HG03060 (cell line): ENCODE measurements at regions not wholly inside any gene's neighbourhood (a gene's known extent, or its start where the extent isn't known, plus 50 kb on each side); places are given as distances from the start of the nearest gene placed in this dataset.

Experiments used
- ATAC-seq: cut with Tn5 transposase; IDR thresholded peaks from one replicate; pipeline ENCODE4 v1.9.1; 2021; ENCODE audit warnings: low read depth, moderate number of reproducible peaks; ENCODE audit not compliant: unreplicated experiment

DNA sequence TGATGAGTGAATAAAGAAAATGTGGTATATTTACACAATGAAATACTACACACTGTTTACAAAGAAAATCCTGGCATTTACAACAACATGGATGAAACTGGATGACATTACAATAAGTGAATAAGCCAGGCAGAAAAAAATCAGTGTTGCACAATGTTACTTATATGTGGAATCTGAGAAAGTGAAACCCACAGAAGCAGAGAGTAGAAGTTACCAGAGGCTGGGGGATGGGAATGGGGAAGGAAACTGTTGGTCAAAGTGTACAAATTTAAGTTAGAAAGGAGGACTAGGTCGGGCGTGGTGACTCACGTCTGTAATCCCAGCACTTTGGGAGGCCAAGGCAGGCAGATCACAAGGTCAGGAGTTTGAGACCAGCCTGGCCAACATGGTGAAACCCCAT lies 538.5 kb upstream of the MKI67 start:
- ATAC-seq, result no peak

DNA sequence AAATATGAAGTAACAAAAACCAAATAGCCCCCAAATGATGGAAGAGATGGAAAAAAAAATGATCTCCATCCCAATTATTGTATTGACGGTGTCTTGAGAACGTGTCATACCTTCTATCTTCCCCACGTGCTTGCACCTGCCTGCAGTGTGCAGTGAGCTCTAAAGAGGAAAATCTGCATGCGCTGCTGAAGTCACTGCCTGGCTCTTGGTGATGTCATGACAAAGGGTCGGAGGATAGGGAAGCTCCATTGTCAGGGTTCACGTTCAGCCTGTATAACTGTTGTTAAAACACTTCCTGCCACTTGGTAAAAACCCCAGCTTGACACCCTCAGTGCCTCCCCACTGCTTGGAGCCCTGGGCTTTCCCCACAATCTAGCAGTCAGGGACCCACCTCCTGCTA lies 549.2 kb upstream of the MKI67 start:
- ATAC-seq, result no peak

DNA sequence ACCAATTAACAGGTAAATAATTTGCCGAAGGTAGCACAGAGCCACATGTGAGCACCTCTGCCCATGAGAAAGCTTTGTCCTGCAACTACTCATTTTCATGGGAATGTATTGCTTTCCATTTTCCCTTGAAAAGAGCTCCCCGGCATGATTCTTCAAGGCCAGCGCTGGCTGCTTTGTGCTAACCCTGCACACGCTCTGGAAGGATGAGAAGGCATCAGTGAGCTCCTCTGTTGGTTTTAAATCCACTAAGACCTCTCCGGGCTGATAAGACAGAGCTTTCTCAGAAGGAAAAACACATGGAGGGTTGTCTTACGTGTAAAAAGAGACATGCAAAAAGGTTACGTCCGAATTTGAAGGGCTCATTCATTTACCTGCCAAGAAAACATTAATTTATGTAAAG lies 553.9 kb upstream of the MKI67 start:
- ATAC-seq, result no peak

DNA sequence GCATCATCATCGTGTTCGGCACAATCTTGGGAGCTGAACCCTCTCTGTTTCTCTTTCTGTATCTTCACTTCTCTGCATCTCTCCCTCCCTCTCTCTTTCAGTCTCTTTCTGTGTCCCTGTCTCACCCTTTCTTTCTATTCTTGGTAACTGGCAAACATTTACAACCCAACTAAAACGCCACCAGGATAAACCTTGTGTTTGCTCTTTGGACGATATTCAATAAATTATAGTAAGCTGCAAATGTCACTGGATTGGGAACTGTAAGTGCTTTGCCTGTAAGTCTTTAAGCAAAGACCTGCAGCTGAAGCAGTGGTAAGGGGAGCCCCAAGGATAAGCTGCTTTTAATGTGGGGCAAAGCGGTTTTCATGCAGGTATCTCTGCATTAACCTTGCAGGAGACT lies 558.0 kb upstream of the MKI67 start:
- ATAC-seq, result no peak

DNA sequence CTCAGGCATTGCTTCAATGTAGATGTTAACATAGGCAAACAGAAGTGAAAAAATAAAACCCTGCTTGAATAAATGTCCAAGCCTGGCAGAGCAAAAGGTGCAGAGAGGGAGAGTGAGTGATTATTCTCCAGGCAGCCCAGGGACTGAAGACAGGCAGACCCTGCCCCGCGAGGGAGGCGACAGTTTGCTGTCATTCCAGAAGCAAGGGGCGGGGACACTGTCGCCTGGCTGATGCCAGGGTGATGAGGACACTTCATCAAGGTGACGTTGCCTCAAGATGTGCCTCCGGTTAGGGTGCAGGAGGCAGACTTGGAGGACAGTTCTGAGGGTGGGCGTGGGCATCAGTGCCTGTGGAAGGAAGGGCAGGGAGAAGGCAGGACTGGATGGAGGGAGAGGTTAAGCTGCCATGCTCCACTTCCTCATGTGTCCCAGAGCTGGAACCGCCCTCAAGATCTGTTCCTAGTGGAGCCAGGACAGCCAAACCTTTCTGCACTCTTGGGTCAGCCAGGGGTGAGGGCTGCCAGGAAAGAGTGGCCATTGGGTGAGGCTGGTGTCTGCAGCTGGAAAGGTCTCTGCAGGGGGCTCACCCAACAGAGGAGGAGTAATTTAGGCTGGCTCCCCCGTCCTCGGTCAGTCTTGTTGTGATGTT lies 560.5 kb upstream of the MKI67 start:
- ATAC-seq, result no peak

DNA sequence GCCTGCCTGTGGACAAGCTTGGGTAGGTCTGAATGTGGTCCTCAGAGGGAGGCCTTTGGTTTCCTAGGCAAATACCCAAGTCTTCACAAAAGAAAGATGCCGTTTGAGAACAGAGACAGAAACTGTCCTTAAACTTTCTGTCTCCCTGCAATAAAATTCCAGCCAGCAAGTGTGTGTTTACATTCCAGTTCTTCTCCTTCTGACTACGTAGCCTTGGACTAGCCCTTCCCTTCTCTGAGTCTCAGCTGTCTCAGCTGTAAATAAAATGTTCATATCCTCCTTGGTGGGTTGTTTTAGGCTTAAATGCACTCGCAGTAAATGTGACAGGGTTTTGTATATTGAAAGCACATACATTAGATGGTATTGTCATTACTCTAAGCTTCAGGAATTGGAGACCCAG lies 561.2 kb upstream of the MKI67 start:
- ATAC-seq, result no peak

DNA sequence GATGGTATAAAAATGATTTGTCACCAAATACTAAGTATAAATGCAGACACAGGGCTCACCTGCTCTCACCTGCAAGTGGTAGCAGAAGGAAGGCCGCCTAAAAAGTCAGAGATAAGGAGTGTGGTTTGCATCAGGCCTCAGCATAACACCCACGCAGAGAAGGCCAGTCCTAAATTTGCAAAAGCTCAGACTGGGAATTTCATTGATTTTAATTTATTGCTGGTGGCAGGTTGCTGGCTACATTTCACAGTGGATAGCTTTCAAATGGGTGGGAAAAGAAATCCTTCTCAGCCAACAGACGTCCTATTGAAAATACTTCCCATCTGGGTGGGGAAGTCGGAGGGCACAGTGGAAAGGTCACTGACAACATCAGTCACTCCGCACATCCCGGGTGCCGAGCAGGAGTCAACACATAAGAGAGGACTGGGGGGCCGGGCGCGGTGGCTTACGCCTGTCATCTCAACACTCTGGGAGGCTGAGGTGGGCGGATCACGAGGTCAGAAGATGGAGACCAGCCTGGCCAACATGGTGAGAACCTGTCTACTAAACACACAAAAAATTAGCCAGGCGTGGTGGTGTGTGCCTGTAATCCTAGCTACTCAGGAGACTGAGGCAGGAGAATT lies 561.8 kb upstream of the MKI67 start:
- no peak for ATAC-seq

- no peak for ATAC-seq
These were observed 563.4 kb upstream of the MKI67 start for GRCh38 chr10:128689667-128690066.

- ATAC-seq, result no peak
These were observed 567.4 kb upstream of the MKI67 start for GRCh38 chr10:128693493-128694131.

GRCh38 chr10:128694168-128694850 lies 568.1 kb upstream of the MKI67 start:
- no peak for ATAC-seq

DNA sequence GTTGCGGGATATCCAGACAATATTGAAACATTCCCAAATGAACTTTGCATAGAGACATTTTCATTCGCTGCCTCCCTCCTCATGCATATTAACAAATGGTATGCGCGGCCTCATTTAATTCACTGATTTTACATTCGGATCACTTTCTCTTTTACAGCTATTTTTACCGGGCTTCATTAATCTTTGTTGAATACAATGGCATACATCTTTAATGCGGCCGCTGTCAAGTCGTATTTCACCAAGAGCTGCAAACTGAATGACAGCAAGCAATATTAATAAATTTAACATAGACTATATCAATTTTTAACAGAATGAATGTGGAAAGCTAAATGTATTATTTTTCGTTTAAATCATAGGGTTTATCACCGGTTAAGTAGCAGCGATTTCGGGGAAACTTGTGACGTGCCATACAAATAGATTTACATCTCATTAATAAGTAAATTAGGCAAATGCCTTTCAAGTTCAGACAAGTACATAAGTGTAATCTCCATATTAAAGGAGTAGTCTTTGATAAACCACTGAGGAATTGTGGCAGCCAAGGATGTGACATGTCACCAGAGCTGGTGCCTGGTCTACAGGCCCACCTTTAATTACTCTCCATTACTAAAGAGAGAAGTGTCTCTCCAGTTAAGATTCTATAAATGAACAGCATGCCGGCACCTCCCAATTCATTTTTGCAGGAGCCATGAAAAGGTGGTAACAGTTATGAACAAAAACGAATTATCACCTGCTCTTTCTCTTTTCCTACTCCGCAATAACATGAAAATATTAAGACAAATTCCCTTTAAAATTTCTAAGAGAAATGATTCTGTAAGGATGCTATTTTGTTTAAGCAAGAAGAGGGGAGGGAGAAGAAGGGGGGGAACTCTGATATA lies 568.9 kb upstream of the MKI67 start:
- no peak for ATAC-seq

DNA sequence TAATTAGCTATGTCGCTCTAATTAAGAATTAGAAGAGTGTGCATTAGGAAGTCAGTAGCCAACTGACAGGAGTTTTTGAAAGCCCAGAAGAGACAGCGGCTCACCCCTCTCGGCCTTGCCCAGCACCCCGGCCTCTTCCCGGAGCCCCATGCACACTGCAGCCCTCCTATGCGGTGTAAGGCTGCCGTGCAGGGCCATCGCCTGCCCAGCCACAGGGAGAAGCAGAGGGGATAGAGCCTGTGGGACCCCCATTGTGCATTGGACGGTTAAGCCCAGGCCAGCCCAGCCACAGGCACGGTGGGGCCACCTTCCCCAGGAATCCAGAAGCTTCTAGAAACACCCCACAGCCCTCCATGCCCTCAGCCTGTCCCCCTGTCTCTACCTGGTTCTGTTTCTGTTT lies 569.7 kb upstream of the MKI67 start:
- ATAC-seq, result no peak

GRCh38 chr10:128697437-128697836 lies 571.2 kb upstream of the MKI67 start:
- no peak for ATAC-seq

GRCh38 chr10:128701381-128701780 lies 575.2 kb upstream of the MKI67 start:
- no peak for ATAC-seq

GRCh38 chr10:128701837-128702236 lies 575.6 kb upstream of the MKI67 start:
- ATAC-seq, result no peak

DNA sequence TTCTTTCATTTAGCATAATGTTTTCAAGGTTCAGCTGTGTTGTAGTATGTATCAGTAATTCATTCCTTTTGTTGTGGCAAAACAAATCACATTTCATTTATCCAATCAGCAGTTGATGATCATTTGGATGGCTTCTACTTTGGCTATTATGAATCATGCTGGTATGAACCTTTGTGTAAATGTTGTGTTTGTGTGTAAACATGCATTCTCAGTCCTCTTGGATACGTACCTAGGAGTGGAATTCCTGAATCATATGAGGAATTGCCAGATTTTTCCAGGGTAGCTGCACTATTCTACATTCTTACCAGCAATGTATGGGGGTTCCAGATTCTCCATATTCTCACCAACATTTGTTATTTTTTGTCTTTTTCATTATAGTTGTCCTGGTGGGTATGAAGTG lies 578.5 kb upstream of the MKI67 start:
- no peak for ATAC-seq

DNA sequence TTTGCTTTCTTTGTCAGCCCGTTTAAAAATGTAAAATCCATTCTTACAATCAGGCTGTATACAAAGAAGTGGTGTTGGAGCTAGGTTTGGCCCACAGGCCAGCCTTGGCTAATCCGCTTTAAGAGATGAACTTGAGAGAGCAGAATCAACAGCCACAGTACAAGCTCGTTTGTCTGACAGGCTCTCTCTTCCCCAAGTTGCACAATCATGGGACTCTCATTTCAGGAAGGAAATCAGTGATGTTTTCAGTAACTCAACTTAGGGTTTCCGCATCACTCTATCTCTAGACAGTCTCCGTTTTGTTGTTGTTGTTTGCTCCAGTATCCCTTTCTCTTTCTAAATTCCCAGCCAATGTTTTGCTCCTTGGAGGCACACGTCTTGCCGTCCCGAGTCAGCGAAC lies 582.0 kb upstream of the MKI67 start:
- no peak for ATAC-seq

GRCh38 chr10:128709686-128710085 lies 583.5 kb upstream of the MKI67 start:
- no peak for ATAC-seq

DNA sequence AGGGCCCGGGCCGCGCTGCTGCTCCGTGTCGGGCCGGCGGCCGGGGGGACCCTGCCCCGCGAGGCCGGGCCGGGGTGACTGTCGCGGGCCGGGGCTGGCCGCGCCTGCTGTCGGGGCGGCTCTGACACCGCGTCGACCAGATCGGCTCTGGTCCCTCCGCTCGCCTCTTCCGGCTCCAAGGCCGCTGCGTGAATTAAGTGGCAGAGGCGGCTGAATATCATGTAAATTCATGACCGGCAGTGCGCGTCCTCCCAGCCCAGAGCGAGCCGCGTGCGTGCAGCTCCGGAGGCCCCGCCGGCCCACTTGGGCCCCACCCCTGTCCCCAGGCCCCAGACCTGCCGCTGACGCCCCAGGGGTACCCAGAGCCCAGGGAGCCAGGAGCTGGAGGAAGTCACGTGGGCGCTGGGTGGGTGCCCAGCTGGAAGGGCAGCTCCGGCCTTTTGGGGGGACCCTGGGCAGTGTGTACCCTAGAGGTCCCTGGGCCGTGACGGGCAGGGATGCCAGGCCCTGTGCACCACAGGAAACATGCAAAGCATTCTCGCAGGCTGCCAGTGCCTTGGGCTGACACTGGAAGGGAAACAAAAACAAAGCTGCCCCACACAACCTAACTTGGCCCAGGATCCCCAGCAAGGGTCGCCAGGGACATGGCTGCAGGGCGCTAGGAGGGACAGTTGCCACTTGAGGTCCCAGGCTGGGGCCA lies 584.0 kb upstream of the MKI67 start:
- no peak for ATAC-seq

DNA sequence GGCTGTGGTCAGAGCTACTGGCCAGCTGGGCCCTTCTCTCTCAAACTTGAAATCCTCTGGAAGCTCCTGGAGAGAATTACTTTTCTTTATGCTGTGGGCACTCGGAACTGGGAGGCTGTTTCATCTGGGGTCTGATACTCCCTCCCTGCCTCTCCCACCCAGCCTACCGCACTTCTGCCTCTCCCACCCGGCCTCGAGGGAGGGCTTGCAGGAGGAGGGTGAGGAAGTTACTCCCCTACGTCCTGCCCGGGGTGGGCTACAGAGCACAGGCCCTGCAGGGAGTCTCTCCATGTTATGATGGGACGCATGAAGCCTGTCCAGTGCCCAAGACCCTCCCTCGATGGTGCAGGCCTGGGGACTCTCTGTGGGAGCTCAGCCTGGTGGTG lies 584.6 kb upstream of the MKI67 start:
- ATAC-seq, result no peak
